ENCODE measurements at regions not wholly inside any gene's neighbourhood (a gene's known extent, or its start where the extent isn't known, plus 50 kb on each side); places are given as distances from the start of the nearest gene placed in this dataset.

- Histone ChIP-seq H3K27me3 (ENCODE audit: insufficient read depth) (no peaks in the 10 kb centered on the region), H3K9ac (no peak overlapping the region), H3K4me2 (no peak overlapping the region), H3K79me2 (ENCODE audit: insufficient read depth) (no peaks in the 10 kb centered on the region), H3K36me3 (replicated peaks in 1 of 2; ENCODE audit: control insufficient read depth in 1 of 2, insufficient read depth in 2 of 2, low read length in 1 of 2) (no peaks in the 10 kb centered on the region), H3K4me1 (ENCODE audit: control insufficient read depth in 1 of 2, insufficient read depth in 2 of 2, low read depth in 1 of 2, low read length in 1 of 2) (no peaks in the 10 kb centered on the region), H3K9me3 (no peaks in the 10 kb centered on the region), H3K9me2 (no peaks in the 10 kb centered on the region), H3K4me3 (ENCODE audit: low read depth in 2 of 2, low read length in 1 of 2) (no peak overlapping the region), H4K20me1 (ENCODE audit: insufficient read depth) (no peaks in the 10 kb centered on the region), H2AFZ (ENCODE audit: low read depth) (no peak overlapping the region), H3F3A (replicated peaks; ENCODE audit: insufficient read depth) (no peaks in the 10 kb centered on the region), H3K27ac (ENCODE audit: low read depth in 2 of 2, low read length in 1 of 2) (no peak overlapping the region)
- no peak for DNase-seq
- 62% methylated on average over 5 of the region's 5 CpGs for WGBS (ENCODE audit: low lambda C conversion rate)
- CTCF ChIA-PET = interaction anchor here (0.9 kb wide), 1 partner anchor 18 kb away, joined by 3 read pairs; no protein-coding TSS in a partner anchor
- no peak for TF ChIP-seq ELF1 (IDR thresholded peaks at IDR 0.05)
- TF ChIP-seq FOXJ3 (CRISPR knock-in tag; IDR thresholded peaks at IDR 0.05) = no peak
- no peak for TF ChIP-seq SIN3A (IDR thresholded peaks at IDR 0.05; ENCODE audit: borderline replicate concordance, low read depth, low read length)
- no peak for TF ChIP-seq FOSL2 (IDR thresholded peaks at IDR 0.05; ENCODE audit: borderline replicate concordance, low read depth)
- no peak for TF ChIP-seq ZBTB33 (IDR thresholded peaks at IDR 0.05; ENCODE audit: borderline replicate concordance, low read depth)
- TF ChIP-seq FOXM1 (IDR thresholded peaks at IDR 0.05; ENCODE audit: low read depth) = no peak
- TF ChIP-seq MXI1 (IDR thresholded peaks at IDR 0.05; ENCODE audit: low read depth, low read length) = no peak
- TF ChIP-seq NRF1 (IDR thresholded peaks at IDR 0.05; ENCODE audit: low read depth, low read length) = no peak
- no peak for TF ChIP-seq PBX3 (IDR thresholded peaks at IDR 0.05)
- TF ChIP-seq POLR2AphosphoS5 (IDR thresholded peaks at IDR 0.05; ENCODE audit: low read depth, low read length) = no peak
- no peak for TF ChIP-seq EZH2phosphoT487 (IDR thresholded peaks at IDR 0.05; ENCODE audit: borderline replicate concordance, low read depth)
- TF ChIP-seq GATA2 (CRISPR knock-in tag; IDR thresholded peaks at IDR 0.05) = no peak
- no peak for TF ChIP-seq MAX (IDR thresholded peaks at IDR 0.05; ENCODE audit: low read depth)
- no peak for TF ChIP-seq RCOR1 (IDR thresholded peaks at IDR 0.05; ENCODE audit: low read length)
- no peak for TF ChIP-seq USF1 (IDR thresholded peaks at IDR 0.05; ENCODE audit: borderline replicate concordance, low read depth)
- POLR2A ChIA-PET = no interaction called here
Observed at GRCh38 chr9:91023741-91024140, 222.1 kb downstream of the SYK start.

GRCh38 chr9:91024841-91025240 is 223.2 kb downstream of the SYK start:
- no peak overlapping the region for H2AFZ ChIP-seq (ENCODE audit: low read depth)
- no peak overlapping the region for H3K4me2 ChIP-seq
- no peaks in the 10 kb centered on the region for H3K27me3 ChIP-seq (ENCODE audit: insufficient read depth)
- no peaks in the 10 kb centered on the region for H3F3A ChIP-seq (replicated peaks; ENCODE audit: insufficient read depth)
- H3K9me2 ChIP-seq = no peaks in the 10 kb centered on the region
- H3K4me1 ChIP-seq (ENCODE audit: control insufficient read depth in 1 of 2, insufficient read depth in 2 of 2, low read depth in 1 of 2, low read length in 1 of 2) = no peaks in the 10 kb centered on the region
- WGBS (ENCODE audit: low lambda C conversion rate) = 52% methylated on average over 4 of the region's 4 CpGs
- H3K4me3 ChIP-seq (ENCODE audit: low read depth in 2 of 2, low read length in 1 of 2) = no peak overlapping the region
- H3K79me2 ChIP-seq (ENCODE audit: insufficient read depth) = no peaks in the 10 kb centered on the region
- no peaks in the 10 kb centered on the region for H3K36me3 ChIP-seq (replicated peaks in 1 of 2; ENCODE audit: control insufficient read depth in 1 of 2, insufficient read depth in 2 of 2, low read length in 1 of 2)
- no peaks in the 10 kb centered on the region for H3K9me3 ChIP-seq
- no peak overlapping the region for H3K27ac ChIP-seq (ENCODE audit: low read depth in 2 of 2, low read length in 1 of 2)
- H3K9ac ChIP-seq = no peak overlapping the region
- ChIA-PET POLR2A (no interaction called here), CTCF (no interaction called here)
- no peaks in the 10 kb centered on the region for H4K20me1 ChIP-seq (ENCODE audit: insufficient read depth)
- no peak for DNase-seq
- TF ChIP-seq FOXJ3 (CRISPR knock-in tag; IDR thresholded peaks at IDR 0.05) = no peak
- no peak for TF ChIP-seq EP300 (IDR thresholded peaks at IDR 0.05; ENCODE audit: borderline replicate concordance in 1 of 2, low read depth in 1 of 2, low read length in 1 of 2)
- no peak for TF ChIP-seq MEF2A (IDR thresholded peaks at IDR 0.05; ENCODE audit: borderline replicate concordance, low read depth)
- TF ChIP-seq RAD21 (IDR thresholded peaks at IDR 0.05; ENCODE audit: low read length) = no peak
- no peak for TF ChIP-seq REST (IDR thresholded peaks at IDR 0.05; ENCODE audit: low read depth, low read length)
- no peak for TF ChIP-seq EZH2phosphoT487 (IDR thresholded peaks at IDR 0.05; ENCODE audit: borderline replicate concordance, low read depth)
- TF ChIP-seq PBX3 (IDR thresholded peaks at IDR 0.05) = no peak
- no peak for TF ChIP-seq SMC3 (IDR thresholded peaks at IDR 0.05; ENCODE audit: low read depth, low read length)
- no peak for TF ChIP-seq NFIC (IDR thresholded peaks at IDR 0.05; ENCODE audit: borderline replicate concordance)
